HG02571 (cell line): ENCODE measurements at regions not wholly inside any gene's neighbourhood (a gene's known extent, or its start where the extent isn't known, plus 50 kb on each side); places are given as distances from the start of the nearest gene placed in this dataset.
"Not testable (repeated sequence)": the region's sequence is repeated elsewhere in the genome, so short reads cannot be mapped to it uniquely, and the experiment has no call there.

Experiments
- ATAC-seq: cut with Tn5 transposase; IDR thresholded peaks from one replicate; pipeline ENCODE4 v1.9.1; 2021; ENCODE audit warnings: mild to moderate bottlenecking, moderate library complexity; ENCODE audit not compliant: unreplicated experiment

- no peak for ATAC-seq
Measured at GRCh38 chr1:60571811-60572210, 498.2 kb upstream of the C1orf87 start.

GRCh38 chr1:60569189-60569588, 495.6 kb upstream of the C1orf87 start:
- ATAC-seq, result no peak

DNA sequence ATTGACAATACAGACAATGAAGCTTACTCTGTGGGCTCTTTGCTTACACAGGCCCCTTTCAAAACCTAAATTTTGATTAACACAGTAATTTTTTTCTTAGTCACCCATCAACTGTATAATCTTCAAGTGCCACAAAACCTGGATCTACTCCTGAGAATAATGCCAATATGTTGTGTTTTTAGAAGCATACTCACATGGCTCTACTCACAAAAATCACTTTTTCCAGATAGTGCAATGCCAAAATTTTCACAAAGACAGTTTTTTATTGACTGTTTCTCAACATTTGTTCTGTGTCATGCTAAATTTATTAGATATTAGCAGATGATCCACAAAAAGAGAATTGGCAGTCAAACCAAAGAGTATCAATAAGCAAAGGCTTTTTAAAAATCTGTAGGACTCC, 493.7 kb upstream of the C1orf87 start:
- no peak for ATAC-seq

DNA sequence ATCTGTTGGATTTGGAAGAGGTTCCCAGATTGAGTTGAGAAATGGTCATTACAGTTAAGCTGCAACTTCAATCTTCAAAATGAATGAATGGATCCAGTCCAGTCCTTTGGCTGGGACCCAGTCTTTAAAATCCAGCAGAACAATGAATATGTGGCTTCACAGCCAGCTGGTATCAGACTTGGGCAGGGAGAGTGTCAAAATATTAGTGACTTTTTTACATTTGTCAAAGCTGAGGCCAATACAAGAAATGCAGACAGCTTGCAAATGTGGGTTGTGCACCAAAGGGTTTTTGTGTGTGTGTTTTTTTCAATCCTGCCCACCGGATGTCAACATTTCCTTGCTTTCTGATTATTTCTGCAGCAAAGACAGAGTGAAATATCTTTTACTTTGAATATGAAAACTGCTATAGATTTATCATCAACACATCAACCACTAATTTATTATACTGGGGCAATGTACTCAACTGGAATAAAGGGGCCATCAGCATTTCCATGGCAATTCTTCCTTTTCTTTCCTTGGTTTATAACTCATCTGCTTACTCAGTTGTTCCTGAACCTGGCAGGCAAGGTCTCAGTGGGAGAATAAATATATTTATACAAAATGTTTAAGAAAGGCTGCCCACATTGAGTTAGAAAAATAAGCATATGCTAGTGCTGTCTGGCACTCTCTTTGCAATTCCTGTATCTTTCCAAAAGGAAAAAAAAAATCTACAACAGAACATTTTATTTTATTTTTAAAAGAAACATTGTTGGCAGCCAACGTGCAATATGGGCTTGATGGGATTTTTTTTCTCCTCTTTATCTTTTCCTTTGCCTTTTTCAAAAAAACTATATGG, 491.6 kb upstream of the C1orf87 start:
- ATAC-seq, result no peak

GRCh38 chr1:60563777-60564535, 490.4 kb upstream of the C1orf87 start:
- no peak for ATAC-seq

- no peak for ATAC-seq
Measured at GRCh38 chr1:60562740-60563139, 489.2 kb upstream of the C1orf87 start.

DNA sequence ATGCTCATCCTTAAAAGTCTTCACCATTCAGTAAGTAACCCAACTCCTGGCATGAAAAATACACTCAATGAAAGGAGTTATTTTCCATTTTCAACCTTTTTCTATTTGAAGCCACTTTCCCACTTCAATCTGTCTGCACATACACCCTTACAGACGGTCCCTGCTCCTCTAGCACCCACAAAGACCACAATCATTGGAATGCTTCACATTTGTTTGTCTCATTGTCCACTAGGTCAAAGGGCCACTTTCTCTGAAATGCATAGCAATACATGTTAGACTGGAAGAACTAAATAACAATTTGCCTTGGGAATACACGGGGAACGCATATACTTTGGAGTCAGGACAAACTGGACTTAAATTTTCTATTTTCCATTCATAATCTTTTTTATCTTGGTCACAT, 487.1 kb upstream of the C1orf87 start:
- ATAC-seq, result no peak

DNA sequence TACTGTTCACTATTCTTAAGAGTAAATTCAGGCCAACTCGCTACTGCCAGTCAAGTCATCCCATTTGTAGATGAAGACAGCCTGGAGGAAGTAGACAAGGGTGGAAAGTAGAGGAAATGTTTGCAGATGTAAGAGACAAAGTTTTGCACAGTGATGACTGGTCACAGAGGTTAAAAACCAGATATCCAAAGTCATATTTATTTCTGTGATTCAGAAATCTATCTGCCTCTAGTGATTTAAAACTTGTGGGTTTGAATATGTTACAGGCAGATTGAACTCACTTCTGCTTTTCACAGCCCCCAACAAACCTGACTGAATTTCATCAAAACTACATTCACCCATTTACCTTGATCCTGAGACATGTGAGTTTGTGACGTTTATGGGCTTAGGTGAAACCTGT, 484.7 kb upstream of the C1orf87 start:
- ATAC-seq, result no peak

GRCh38 chr1:60553730-60554129, 480.2 kb upstream of the C1orf87 start:
- no peak for ATAC-seq

DNA sequence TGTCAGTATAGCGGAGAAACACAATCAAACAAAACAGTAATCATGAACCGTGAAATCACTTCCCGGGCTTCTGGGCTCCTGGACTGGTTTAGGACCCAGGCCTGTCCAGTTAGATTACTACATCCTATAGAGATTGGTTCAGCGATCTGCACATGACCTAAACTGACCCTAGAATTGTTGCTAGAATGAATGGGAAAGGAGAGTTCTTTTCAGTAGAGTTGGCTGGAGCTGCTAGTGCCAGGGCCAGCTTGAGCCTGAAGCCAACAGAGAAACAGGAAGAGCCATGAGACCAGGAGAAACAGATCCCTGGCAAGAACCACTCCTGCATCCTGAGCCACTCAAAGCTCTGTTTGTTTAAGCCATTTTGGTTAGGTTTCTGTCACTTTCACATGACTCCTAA, 474.3 kb upstream of the C1orf87 start:
- ATAC-seq, result no peak

- no peak for ATAC-seq
Measured at GRCh38 chr1:60541831-60542532, 468.4 kb upstream of the C1orf87 start.

- ATAC-seq, result no peak
Measured at GRCh38 chr1:60540141-60540540, 466.6 kb upstream of the C1orf87 start.

GRCh38 chr1:60535713-60536112, 462.1 kb upstream of the C1orf87 start:
- ATAC-seq, result no peak

- no peak for ATAC-seq
Measured at GRCh38 chr1:60527567-60527966, 454.0 kb upstream of the C1orf87 start.

GRCh38 chr1:60516996-60517395, 443.4 kb upstream of the C1orf87 start:
- no peak for ATAC-seq

- ATAC-seq, result no peak
Measured at GRCh38 chr1:60510162-60510561, 436.6 kb upstream of the C1orf87 start.

GRCh38 chr1:60504206-60504840, 430.8 kb upstream of the C1orf87 start:
- no peak for ATAC-seq

DNA sequence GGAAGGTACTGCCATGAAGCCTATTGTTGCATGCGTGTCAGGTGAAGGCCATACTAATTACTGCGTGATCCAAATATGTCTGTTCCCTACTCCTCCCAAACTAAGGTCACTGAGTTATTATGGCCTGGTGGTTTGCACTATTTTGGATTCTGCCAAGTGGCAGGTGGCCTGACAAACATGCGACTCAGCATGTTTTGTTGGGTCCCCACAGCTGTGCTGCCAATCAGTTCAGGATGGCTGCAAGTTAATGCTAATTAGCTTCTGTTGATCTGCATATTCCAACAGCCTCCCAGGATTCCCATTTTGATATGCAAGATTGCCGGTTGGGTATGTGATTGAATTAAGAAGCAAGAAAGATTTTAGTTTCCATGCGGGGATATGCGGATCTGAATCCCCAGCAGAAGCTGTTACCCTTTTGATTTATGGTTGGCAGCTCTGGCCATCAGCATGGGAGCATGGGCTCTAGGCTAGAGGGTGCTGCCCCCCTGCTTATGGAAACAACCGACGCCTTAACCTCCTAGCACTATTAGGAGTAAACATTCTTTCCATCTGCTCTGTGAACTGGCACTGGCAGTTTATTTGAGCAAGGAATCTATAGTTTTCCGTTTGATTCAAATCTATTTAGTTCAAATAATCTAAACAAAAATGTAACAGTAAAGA, 429.8 kb upstream of the C1orf87 start:
- ATAC-seq, result no peak

DNA sequence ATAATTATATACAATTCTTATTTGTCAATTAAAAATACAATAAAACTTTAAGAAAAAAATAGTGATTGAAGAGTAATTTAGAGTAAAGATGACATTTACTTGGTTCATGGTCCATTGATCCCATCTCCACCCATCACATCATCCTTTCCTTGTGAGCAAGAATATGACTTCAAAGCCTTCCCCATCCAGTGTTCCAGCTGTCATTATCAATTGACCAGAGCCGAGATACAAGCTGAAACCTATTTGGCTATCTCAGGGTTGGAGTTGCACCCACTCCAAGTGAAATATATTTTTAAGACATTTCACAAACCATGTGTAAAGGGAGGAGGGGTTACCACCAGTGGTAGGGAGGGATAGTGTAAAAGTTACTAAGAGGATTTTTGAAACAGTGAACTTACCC, 428.9 kb upstream of the C1orf87 start:
- no peak for ATAC-seq

DNA sequence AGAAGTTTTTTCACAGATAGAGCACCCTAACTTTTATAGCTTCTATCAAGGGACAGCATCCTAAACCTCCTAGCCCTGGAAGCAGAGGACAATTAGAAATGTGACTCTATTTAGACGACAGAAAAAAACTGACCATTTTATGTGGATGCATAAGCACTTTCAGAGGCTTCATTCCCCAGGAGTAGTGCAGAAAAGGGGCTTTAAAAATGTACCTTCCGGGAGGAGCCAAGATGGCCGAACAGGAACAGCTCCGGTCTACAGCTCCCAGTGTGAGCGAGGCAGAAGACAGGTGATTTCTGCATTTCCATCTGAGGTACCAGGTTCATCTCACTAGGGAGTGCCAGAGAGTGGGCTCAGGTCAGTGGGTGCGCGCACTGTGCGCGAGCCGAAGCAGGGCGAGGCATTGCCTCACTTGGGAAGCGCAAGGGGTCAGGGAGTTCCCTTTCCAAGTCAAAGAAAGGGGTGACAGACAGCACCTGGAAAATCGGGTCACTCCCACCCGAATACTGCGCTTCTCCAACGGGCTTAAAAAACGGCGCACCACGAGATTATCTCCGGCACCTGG, 416.4 kb upstream of the C1orf87 start:
- not testable (repeated sequence) for ATAC-seq
